ENCODE measurements at regions not wholly inside any gene's neighbourhood (a gene's known extent, or its start where the extent isn't known, plus 50 kb on each side); places are given as distances from the start of the nearest gene placed in this dataset.

DNA sequence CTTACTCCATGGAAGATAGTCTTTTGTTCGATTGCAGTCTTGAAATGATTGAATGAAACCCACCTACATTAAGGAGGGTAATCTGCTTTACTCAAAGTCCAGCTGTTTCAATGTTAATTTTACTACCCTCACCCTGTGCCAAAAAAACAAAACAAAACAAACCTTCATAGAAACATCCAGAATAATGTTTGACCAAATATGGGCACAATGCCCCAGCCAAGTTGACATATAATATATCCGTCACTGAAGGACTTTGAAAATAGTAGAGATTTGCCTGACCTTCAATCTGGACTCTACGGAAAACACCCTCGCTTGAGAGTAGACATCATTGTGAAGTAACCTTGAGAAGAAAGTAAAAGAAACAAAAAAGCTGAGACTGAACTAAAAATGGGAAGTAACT is 550.5 kb upstream of the SMIM31 start:
- H3K9me3 ChIP-seq (ENCODE audit: insufficient read depth in 2 of 2, low read depth in 1 of 2, low read length in 1 of 2): no peaks in the 10 kb centered on the region

More for the DNA sequence above, 550.5 kb upstream of the SMIM31 start:
- Histone ChIP-seq H3K4me1 (replicated peaks in 1 of 4; ENCODE audit: control insufficient read depth in 3 of 4, insufficient read depth in 4 of 4, low read length in 3 of 4) (peaks cover 0 to 6% (median 1%) of the 10 kb centered on the region in 4 experiments; a peak in 2 of 7 replicates), H3K4me3 (ENCODE audit: extremely low read depth in 1 of 4, insufficient read depth in 2 of 4, low read depth in 3 of 4, low read length in 4 of 4) (no peak overlapping the region), H3K36me3 (ENCODE audit: control insufficient read depth in 2 of 4, insufficient read depth in 4 of 4, low read length in 3 of 4) (no peaks in the 10 kb centered on the region), H2BK15ac (ENCODE audit: low read length) (no peak overlapping the region), H4K20me1 (replicated peaks in 1 of 2; ENCODE audit: control insufficient read depth in 1 of 2, insufficient read depth in 2 of 2, low read length in 2 of 2) (no peaks in the 10 kb centered on the region), H3K23me2 (ENCODE audit: low read depth, low read length) (no peaks in the 10 kb centered on the region), H3K79me2 (ENCODE audit: control insufficient read depth in 1 of 2, insufficient read depth in 2 of 2, low read length in 2 of 2) (no peaks in the 10 kb centered on the region), H3K27me3 (replicated peaks in 1 of 4; ENCODE audit: control insufficient read depth in 3 of 4, extremely low read depth in 1 of 4, insufficient read depth in 3 of 4, low read length in 3 of 4) (no peaks in the 10 kb centered on the region), H2BK12ac (ENCODE audit: low read depth, low read length) (no peak overlapping the region; the same call in 1 of the 2 replicates), H4K8ac (ENCODE audit: extremely low read depth, insufficient read depth, low read length) (no peak overlapping the region), H3K18ac (ENCODE audit: extremely low read depth, low read length) (no peak overlapping the region), H4K91ac (replicated peaks; ENCODE audit: insufficient read length, low read length) (no peak overlapping the region), H3K56ac (replicated peaks; ENCODE audit: insufficient read length, low read depth, low read length) (no peak overlapping the region), H3K23ac (ENCODE audit: insufficient read length) (no peak overlapping the region), H3K79me1 (ENCODE audit: low read depth, low read length) (no peaks in the 10 kb centered on the region), H2BK20ac (ENCODE audit: low read length) (no peak overlapping the region), H2AFZ (ENCODE audit: low read length) (no peak overlapping the region), H3K14ac (ENCODE audit: insufficient read length) (no peak overlapping the region), H2AK5ac (ENCODE audit: low read depth, low read length) (no peak overlapping the region), H2BK120ac (replicated peaks; ENCODE audit: low read depth, low read length) (no peak overlapping the region), H3K9ac (replicated peaks in 1 of 4; ENCODE audit: extremely low read depth in 1 of 4, low read depth in 3 of 4, low read length in 3 of 4) (no peak overlapping the region), H3K4ac (replicated peaks; ENCODE audit: insufficient read length, low read depth, low read length) (no peak overlapping the region), H3K27ac (ENCODE audit: low read depth, low read length) (no peak overlapping the region), H3K4me2 (ENCODE audit: insufficient read depth in 1 of 2, low read depth in 2 of 2, low read length in 2 of 2) (no peak overlapping the region), H4K5ac (ENCODE audit: insufficient read length, low read depth, low read length) (no peak overlapping the region), H2BK5ac (ENCODE audit: low read depth, low read length) (0 out of 2 replicates have a peak overlapping the region, but pooled peaks have one; percentile 48)
- FAIRE-seq (no peak), DNase-seq (ENCODE audit: low read depth in 1 of 2, low spot score in 2 of 2) (no peak)
- no peak for TF ChIP-seq USF2 (IDR thresholded peaks at IDR 0.05; ENCODE audit: low read length)
- TF ChIP-seq NRF1 (IDR thresholded peaks at IDR 0.05; ENCODE audit: low read depth, low read length): no peak
- no peak for TF ChIP-seq SP2 (IDR thresholded peaks at IDR 0.05; ENCODE audit: low read length)
- no peak for TF ChIP-seq TEAD4 (IDR thresholded peaks at IDR 0.05; ENCODE audit: low read depth, low read length)
- no peak for TF ChIP-seq RAD21 (IDR thresholded peaks at IDR 0.05 in 1 of 2, conservative IDR thresholded peaks at IDR 0.05 in 1 of 2; ENCODE audit: low read depth in 2 of 2, low read length in 2 of 2)
- no peak for TF ChIP-seq CBX8 (IDR thresholded peaks at IDR 0.05; ENCODE audit: borderline replicate concordance, low read depth, low read length)
- TF ChIP-seq SIX5 (IDR thresholded peaks at IDR 0.05; ENCODE audit: low read depth, low read length): no peak
- TF ChIP-seq, protein P1, sequence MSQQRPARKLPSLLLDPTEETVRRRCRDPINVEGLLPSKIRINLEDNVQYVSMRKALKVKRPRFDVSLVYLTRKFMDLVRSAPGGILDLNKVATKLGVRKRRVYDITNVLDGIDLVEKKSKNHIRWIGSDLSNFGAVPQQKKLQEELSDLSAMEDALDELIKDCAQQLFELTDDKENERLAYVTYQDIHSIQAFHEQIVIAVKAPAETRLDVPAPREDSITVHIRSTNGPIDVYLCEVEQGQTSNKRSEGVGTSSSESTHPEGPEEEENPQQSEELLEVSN (IDR thresholded peaks at IDR 0.05): no peak
- no peak for TF ChIP-seq GABPA (IDR thresholded peaks at IDR 0.05; ENCODE audit: borderline replicate concordance, insufficient read depth, low read length)
- TF ChIP-seq CTBP2 (IDR thresholded peaks at IDR 0.05; ENCODE audit: borderline replicate concordance, insufficient read depth, insufficient read length, low read length): no peak
- 95% methylated on average over 4 of the region's 4 CpGs; no CpG with 5 or more reads in 1 of the 2 experiments for WGBS, 2 experiments (ENCODE audit: extremely low coverage in 1 of 2, insufficient coverage in 1 of 2, insufficient read length in 1 of 2, insufficient replicate concordance in 2 of 2, low coverage in 1 of 2, low lambda C conversion rate in 2 of 2, missing lambda C conversion rate in 1 of 2)
- ChIA-PET CTCF (ENCODE audit: partially characterized antibody) (no interaction called here), POLR2A (ENCODE audit: partially characterized antibody) (no interaction called here)

All from H1 (cell line).